Fibroblast of skin of left biceps (primary cell): ENCODE measurements at regions not wholly inside any gene's neighbourhood (a gene's known extent, or its start where the extent isn't known, plus 50 kb on each side); places are given as distances from the start of the nearest gene placed in this dataset.

Source experiments
- DNase-seq, 2 experiments: peaks; one replicate each; pipeline ENCODE4 v3.0.0-alpha.2; 2013; ENCODE audit warnings: low read depth in 2 of 2

DNA sequence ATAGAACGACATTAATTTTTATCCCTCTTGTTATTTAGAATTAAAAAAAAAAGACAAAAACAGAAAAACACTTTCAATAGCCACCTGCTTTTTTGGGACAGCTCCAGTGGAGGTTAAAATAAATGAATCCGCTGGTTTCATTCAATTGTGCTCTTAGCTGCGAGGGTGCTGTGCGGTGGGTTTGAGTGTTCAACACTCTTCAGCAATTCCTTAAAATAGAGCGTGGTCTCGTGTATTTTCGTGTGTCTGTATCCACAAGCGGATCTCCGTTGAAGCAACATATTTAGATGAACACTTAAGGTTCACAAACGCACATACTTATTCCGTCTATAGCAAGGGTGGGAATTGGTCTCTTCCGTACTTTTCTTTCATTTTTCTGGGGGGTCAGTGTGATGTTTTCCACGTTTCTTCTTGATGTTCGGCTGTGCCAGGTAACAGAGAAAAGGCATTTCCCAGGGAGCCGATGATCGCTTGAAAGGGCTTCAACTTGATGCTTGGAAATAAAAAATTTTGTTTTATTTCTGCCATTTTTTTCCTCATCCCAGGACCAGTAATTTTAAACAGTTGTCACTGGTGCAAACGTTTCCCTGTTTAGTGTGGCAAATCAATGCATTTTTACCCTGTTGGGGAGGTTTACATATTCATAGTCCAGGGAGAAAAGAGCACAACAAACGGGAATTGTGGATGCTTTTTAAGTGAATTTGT, 297.9 kb downstream of the IRF8 start:
- DNase-seq = no peak

DNA sequence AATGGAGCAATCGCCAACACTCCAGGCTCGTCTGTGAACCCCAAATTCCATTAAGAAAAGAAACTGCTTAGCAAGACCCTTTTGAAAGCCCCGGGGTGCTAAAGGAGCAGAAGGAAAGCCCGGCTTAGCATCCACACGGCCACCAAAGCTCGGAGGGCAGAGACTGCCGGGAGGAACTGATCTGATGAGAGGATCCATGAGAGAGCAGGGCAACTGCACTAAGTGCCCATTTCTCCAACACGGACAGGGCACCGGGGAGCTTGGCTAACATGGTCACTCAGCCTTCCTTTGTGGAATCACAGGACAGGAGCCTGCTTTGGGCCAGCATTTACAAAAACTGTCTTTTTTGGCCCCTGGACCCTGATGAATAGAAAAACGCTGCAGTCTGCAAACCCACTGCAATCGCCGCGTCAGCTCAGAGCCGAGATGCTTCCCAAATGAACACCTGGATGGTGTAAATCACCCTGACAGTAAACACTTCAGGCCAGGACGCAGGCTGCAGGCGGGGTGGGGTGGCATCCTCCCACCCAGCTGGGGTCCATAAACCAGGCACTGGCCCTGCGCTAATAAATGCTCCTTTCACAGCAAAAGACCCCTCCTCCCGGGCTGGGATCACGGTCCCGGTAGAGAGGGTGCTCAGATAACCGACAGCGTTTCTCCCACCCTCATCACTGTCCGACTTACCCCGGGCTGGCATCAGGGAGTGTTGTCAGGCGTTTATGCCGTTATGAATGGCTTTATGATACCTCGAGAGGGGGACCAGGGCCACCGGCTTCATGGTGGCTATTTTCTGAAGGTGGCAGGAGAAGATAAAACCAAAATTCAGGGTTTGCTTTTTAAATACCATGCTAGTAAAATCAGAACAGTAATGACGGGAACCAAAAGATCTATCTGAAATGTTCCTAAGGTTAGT, 299.5 kb downstream of the IRF8 start:
- DNase-seq = no peak

DNA sequence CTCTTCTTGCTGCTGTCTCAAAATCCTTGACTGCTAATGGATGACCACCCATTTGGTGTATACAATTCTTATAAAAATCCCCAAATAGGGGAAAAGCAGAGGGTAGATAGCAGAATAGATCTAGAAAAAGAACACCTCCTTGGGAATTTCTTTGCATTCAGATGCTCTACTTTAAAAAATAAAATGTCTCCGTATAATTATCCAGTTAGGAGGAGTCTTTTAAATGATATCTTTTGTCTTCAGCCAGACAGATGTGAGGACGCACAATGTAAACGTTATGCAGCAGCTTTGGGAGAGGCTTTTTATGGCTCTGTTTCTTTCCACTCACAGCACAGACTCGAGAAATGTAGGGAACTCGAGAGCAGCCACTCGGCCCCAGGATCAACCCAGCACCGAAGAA, 300.2 kb downstream of the IRF8 start:
- no peak for DNase-seq

DNA sequence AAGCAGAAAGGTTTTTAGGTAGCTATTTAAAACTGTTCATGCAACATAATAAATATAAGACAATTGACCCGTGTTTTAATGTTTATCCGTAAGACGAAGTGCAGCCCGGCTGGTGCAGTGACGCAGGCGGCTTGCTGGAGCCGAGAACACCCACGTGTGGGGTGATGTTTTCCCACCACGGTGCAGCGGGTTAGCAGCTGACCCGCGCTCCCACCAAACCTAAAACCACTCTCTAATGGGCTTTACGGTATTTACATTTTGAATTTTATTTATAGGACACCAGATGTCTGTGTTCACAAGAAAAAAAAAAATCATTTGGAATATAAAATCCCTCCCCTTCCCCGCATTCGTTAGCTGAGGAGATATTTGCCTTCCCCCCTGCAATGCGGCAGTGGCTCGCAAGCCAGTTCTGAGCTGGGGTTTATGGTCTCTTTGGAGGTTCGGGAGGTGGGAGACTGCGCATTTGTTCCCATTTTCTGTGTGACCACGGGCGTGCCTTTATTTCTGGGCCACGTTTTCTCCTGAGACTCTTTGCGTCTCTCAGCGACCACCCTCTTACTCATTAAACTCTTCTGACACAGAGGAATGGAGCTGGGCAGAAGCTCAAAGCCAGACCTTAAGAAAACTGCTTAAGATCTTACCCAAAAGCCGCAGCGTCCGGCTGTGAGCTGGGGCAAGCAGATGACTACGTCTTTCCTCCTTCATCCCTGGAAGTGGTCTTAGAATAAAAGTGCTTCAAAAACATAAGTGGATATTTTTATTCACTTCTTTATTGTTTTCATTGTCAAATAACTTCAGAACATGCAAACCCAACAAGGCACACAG, 301.1 kb downstream of the IRF8 start:
- DNase-seq = no peak

DNA sequence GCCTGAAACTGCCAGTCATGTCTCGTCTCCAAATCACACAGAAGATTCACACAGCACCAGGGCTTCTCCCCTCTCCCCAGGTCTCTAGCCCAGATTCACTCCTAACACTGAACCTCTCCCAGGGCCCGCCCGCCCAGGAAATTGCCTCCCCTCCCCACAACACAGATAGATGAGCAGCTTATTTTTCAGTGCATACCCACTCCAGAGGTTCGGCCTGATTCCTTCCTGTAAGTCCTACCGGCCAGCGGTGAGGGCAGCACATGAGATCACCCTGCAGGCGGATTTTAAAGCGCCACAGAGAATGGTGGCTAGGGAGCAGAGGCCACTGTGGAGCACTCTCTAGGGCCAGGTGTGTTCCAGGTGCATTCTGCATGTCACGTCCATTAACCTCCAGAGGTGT, 301.8 kb downstream of the IRF8 start:
- no peak for DNase-seq

DNA sequence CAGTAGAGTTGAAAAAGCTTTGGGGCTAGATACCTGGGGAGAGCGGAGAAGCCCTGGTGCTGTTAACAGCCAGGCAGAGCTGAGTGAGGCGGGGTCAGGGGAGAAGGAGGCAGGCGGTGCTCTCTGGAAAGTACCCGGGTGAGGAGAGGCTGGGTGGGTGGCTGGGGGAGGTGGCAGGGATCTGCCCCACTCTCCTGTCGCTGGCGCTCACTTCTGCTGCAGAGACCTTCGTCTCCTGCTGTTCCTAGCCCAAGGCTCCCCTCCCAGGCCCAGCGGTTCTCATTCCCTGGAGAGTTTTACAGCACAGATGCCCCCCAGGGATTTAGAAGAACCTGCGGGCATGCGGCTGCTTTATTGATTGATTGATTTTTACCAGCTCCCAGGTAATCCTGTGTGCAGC, 302.8 kb downstream of the IRF8 start:
- no peak for DNase-seq

DNA sequence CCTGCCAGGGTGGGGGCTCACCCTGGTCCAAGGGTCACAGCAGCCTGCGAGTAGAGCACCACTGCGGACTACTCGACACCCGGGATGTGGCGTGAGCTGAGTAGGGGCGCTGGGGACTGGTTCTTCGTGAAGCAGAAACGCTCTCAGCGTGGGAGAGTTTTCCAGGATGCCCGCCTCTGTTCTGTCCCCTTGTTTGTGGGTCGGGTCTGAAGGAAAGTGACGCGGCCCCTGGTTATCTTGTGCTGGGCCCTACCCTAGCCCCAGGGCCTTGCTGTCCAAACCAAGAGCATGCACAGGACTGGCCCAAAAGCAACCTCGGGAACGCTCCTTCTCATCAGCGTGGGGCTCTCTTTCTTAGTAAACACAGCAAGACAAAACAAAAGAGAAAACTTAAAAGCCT, 303.3 kb downstream of the IRF8 start:
- DNase-seq = no peak

DNA sequence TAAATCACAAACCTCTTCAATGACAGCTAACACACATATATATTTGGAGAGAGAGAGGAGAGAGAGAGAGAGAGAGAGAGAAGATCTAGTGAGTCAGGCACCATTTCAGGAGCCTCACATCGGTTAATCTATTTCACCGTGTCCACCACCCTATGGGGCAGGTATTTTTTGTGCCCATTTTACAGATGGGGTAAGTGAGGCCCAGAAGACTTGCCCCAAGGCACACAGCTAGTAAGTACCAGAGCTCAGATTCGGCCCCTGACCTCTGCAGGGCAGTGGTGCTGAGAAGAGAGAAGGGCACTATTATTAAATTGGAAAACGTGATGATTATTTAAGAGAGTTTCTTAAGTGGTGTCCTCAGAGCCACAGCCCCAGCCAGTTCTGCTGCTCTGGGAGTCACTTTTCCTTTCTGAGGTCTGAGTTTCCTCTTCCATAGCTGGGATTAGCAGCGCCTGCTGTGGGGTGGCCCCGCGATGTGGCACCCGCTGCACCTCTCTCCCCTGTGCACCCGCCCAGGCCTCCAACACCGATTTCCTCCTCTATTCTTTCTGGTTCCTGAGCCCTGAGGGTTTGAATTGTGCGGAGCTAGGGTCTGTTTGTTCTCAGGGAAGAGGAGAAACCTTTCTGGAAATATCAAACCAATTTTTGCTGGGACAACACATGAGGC, 303.9 kb downstream of the IRF8 start:
- no peak for DNase-seq

DNA sequence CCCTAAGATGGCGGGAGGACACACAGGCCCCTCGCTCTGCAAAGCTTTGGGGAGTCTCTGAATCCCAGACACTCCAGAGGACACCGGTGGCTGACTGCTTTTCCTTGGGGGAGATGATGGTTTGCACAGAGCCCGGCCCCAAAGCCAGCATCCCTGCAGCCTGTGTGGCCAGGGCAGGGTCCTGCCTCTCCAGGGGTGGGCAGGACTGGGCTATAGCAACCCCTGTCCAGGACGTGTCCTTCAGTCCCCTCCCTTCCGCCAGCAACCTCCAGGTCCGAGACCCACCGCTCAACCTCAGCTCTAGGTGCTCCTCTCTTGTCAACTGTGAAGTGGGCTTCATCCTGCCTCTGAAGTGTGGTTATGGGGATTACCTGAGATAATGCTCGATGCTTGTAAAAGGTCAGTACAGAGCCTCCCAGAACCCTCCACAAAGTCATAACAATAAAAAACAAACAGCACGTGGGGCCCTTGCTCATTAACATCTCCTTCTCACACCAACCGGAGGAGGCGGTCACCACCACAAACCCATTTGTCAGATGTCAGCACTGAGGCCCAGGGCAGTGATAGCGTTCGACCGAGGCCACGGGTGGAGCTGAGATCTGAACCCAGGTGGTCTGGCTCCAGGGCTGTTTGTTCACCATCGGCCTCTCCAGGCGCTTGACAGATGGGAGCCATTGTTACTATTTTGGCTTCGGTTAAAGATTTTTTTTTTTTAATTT, 304.8 kb downstream of the IRF8 start:
- DNase-seq = no peak

DNA sequence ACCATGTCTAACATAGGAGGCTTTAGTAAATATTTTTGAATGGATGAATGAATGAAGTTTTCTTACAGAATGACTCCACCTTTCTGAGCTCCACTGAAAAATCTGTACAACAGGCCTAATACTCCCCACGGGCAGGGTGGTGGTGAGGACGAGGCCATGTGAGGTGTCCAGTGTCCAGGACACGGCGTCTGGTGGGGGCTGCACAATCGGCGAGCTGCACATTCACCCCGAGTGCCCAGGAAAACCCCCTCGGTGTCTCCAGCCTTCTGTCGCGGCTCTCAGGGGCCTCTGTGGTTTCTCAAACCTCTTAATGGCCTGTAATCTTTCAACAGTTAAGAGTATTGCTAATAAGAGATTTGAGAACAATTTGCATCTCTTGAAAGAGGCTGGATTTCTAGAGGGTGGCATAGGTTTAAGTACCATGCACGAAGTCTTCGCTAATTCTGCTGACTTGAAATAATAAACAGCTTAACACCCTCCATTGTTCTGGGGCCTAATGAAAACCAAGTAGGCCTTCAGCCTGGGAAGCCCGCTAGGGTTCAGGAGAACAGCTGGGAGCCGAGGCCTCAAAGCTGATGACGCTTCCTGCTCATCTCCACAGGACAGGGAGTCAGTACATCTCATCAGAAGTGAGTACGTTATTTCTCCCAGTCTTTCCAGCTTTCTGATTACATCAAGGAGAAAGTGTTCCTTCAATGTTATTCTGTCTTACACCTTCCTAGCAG, 304.6 kb upstream of the FOXF1 start:
- DNase-seq = no peak

DNA sequence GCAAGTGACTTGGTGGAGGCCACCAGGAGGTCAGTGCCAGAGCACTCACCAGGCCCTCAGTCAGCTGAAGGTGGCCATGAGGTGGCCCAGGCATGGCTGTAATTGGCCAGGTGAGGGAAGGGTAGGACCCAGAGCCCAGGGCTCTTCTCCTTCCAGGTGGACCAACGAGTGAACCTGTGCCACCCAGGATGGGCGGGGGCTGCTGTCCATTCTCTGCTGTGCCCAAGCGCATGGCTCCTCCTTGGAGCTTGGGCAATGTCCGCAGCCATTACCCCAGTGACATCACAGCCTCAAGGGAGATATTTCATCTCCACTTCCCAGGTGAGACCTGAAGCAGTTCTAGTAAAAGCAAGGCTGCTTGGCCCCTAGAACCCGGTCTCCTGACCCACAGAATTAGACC, 303.0 kb upstream of the FOXF1 start:
- no peak for DNase-seq

DNA sequence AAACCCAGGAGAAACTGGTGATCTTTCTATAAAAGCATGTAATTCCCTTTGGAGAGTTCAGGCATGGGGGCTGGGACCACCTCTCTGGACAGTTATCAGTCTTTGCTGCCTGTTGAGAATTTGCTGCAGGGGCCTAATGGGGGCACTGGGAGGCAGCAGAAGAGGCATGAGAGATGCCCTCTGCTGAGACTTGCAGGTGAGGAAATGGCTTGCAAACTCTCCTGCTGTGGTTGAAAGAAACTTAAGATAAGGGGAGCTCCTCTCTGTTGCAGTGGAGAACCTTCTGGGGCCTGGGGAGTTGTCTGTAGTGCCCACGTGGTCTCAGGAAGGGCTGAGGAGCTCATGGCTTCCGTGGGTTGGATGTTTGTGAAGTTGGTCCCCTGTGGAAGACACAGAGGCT, 301.1 kb upstream of the FOXF1 start:
- no peak for DNase-seq

DNA sequence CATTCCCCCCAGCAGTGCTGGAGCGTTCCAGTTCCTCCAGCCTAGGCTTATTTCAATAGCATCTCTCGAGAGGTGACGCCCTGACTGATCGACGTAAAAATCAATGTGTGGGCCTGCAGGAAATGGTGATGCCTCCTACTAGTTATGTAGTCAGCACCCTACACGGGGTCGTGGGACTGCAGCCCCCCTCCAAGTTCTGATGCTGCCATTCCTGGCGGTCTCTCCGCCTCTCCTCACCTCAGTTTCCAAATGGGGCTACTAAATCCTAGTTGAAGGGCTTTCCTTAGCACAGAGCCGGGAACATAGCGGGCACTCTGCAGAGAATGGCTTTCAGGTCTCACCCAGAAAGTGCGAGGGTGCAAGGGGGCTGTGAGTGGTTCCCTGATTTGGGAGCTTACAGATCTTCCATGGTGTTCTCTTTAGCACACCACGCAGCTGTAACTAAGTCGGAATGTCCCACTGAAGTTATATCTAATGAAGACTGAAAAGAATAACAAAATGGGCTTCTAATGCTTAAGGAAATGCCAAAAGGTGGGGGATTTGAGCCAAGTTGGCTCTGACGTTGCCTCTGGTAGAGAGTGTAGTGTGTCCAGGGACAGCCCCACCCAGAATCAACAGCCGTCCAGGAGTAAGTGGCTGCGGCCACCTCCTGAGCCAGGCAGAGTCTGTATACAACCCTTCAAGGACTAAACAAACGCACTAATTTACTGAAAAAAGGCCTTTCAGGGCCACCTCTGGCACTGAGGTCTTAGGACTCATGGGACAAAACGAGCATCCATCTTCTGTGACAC, 299.7 kb upstream of the FOXF1 start:
- DNase-seq = no peak

DNA sequence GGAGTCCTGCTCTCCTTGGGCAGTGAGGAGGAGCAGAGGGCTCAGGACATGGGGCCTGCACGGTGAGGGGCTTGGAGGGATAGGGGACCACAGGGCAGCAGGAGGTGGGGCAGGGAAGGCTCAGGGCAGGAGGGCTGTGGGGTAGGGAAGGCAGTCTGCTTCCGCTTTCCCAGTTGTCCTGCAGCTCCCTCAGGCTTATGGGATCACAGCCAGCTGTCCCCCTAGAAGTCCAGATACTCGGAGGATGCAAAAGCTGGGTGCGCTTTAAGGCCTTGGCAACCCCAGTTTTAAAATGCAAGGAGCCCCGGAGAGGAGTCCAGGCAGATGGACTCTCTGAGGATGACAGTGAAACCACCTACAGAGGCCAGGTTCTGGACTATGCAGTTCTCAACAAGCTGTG, 299.1 kb upstream of the FOXF1 start:
- DNase-seq = no peak

DNA sequence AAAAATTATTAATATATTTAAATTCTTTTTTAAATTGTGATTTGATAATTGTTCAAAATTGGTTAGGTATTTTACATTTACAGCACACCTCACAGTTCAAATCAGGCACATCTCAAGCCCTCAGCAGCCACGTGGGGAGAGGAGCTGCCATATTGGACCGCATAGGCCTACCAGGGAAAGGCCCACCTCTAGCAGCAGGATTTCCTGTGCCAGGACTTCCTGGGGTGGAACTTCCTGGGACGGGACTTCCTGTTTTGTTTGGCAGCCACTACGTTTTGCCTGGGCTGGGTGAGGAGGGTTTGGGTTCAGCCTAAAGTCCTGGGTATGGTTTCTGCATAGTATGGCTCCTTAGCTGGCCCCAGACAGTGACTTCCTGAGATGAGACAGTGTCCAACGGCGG, 298.5 kb upstream of the FOXF1 start:
- no peak for DNase-seq

DNA sequence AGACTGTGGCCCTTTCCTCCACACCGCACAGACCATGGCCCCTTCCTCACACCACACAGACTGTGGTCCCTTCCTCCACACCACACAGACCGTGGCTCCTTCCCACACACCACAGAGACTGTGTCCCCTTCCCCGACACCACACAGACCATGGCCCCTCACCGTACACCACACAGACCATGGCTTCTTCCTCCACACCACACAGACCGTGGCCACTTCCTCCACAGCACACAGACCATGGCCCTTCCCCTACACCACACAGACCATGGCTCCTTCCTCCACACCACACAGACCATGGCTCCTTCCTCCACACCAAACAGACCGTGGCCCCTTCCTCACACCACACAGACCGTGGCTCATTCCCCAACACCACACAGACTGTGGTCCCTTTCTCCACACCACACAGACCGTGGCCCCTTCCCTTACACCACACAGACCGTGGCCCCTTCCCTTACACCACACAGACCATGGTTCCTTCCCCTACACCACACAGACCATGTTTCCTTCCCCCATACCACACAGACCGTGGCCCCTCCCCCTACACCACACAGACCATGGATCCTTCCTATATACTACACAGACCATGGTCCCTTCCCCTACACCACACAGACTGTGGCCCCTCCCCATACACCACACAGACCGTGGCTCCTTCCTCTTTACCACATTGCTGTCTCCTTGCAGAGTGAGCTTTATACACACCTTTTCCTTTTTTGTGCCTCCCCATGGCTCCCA, 297.5 kb upstream of the FOXF1 start:
- no peak for DNase-seq

DNA sequence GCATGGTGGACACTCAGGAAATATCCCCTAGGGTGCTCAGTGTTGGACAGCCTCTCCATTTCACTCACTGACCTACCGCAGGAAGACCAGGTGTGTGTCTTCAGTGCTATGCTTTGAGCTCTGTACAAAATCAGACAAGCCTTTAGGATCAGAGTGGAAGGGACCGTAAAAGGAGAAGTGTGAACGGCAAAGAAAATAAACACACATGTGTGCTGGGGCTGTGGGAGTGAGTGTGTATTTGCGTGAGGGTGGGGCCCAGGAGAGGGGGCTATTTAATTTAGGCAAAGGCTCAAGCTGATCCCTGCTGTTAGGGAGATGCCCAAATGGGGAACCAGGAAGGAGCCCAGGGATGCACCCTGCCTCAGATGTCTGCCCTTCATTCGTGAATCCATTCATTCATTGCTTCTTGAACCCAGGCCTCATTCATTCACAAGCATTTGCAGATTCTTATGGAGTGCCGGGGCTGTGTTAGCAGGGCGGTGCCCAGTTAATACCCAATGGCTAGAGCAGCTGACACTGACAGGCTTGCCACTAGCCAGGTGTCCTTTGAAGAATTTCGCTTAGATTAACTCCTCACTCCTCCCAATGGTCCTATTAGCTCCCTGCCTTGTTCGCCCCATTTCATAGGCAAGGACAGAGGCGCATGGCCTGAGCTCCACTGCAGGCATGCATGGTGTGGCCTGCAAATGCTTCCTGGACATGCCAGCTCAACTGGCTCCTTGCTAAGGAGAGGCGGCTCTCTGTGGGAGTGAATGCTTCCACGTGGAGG, 296.7 kb upstream of the FOXF1 start:
- DNase-seq = no peak
